ENCODE measurements at regions not wholly inside any gene's neighbourhood (a gene's known extent, or its start where the extent isn't known, plus 50 kb on each side); places are given as distances from the start of the nearest gene placed in this dataset.

DNA sequence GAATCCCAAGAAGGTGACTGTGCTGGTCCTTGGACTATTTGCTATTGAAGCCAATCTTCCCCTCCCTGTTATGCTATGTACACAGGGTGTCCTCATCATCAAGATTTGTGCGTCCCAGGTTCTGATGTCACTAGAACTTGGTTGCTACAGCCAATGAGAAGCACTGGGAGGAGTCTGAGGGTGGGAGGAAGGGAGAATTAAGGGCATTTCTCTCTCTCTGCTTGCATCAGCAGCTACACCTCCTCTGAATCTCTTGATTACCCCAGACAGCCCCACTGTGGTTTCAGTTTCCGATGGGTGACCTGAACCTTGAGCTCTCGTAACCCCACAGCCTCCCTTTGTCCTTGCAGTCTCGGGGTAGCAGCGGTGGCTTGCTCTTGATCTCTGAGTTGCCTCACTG, 212.4 kb upstream of the SESN3 start:
- TF ChIP-seq POLR2A (IDR thresholded peaks at IDR 0.05; ENCODE audit: low read depth, low read length): no peak
- no peak for TF ChIP-seq POLR2AphosphoS5 (IDR thresholded peaks at IDR 0.05; ENCODE audit: low read depth, low read length)
- no peak for TF ChIP-seq TAF1 (IDR thresholded peaks at IDR 0.05; ENCODE audit: borderline replicate concordance, low read depth, low read length)
